A673 (cell line): ENCODE measurements at regions not wholly inside any gene's neighbourhood (a gene's known extent, or its start where the extent isn't known, plus 50 kb on each side); places are given as distances from the start of the nearest gene placed in this dataset.

Source experiments
- CTCF ChIP-seq: fragments of 300-800, 200-600 bp; sonication (generic); conservative IDR thresholded peaks from 2 replicates; pipeline ENCODE4 v1.5.1; 2017; ENCODE audit warnings: low read depth, mild to moderate bottlenecking, antibody characterized with exemption, low read length, moderate library complexity, mixed read lengths
- EZH2 ChIP-seq: fragments of 200-600 bp; sonication (generic); IDR thresholded peaks from 2 replicates; pipeline ENCODE4 v1.6.1; 2017; ENCODE audit warnings: borderline replicate concordance, low read depth, mild to moderate bottlenecking, mixed read lengths, antibody characterized with exemption, low read length; ENCODE audit not compliant: poor library complexity, severe bottlenecking

GRCh38 chr18:24603151-24603550 lies 142.7 kb downstream of the HRH4 start:
- no peak for TF ChIP-seq CTCF
- TF ChIP-seq EZH2 = no peak
